IMR-90 (cell line): ENCODE measurements at regions not wholly inside any gene's neighbourhood (a gene's known extent, or its start where the extent isn't known, plus 50 kb on each side); places are given as distances from the start of the nearest gene placed in this dataset.

Experiments
- ATAC-seq: fragments of 200-7000 bp; cut with Tn5 transposase; 2 replicates; pipeline ENCODE4 v1.9.1; 2020; ENCODE audit warnings: low read depth, mild to moderate bottlenecking, moderate library complexity
- BruUV-seq: library from RNA; stranded (reverse); fragments of 400-500 nt; replicated peaks from 2 replicates; lab custom pipeline; 2021; lab: Mats Ljungman, UMichigan
- CTCF ChIA-PET: fragments of 300-600 bp; formaldehyde crosslinking; extraction: SDS; loops from one replicate; lab custom pipeline; 2021; ENCODE audit warnings: antibody characterized with exemption; lab: Yijun Ruan, JAX
- POLR2A ChIA-PET: fragments of 300-600 bp; sonication (Branson Sonifier 250); formaldehyde crosslinking; loops from one replicate; lab custom pipeline; 2022; ENCODE audit warnings: antibody characterized with exemption; ENCODE audit not compliant: unreplicated experiment; lab: Charles Lee
- DNase-seq: peaks from one replicate; pipeline ENCODE4 v3.0.0; 2013
- H2AFZ ChIP-seq: replicated peaks from 2 replicates; pipeline ENCODE3; 2013; ENCODE audit warnings: low read length, mild to moderate bottlenecking; ENCODE audit not compliant: poor library complexity
- H2AK5ac ChIP-seq: 2 replicates; pipeline ENCODE4 v1.6.1; 2013; ENCODE audit warnings: low read depth, low read length, inconsistent platforms
- H2AK9ac ChIP-seq: replicated peaks from 2 replicates; pipeline ENCODE3; 2013; ENCODE audit warnings: mild to moderate bottlenecking, low read depth, low read length, moderate library complexity; ENCODE audit not compliant: poor library complexity
- H2BK120ac ChIP-seq: 2 replicates; pipeline ENCODE4 v1.6.1; 2013; ENCODE audit warnings: low read depth, low read length, inconsistent platforms
- H2BK15ac ChIP-seq: 3 replicates; pipeline ENCODE4 v1.6.1; 2013; ENCODE audit warnings: low read depth, low read length, inconsistent platforms
- H2BK20ac ChIP-seq: 2 replicates; pipeline ENCODE4 v1.6.1; 2013; ENCODE audit warnings: low read depth, mild to moderate bottlenecking, inconsistent platforms, low read length, moderate library complexity
- H2BK5ac ChIP-seq: 2 replicates; pipeline ENCODE4 v1.6.1; 2013; ENCODE audit warnings: mild to moderate bottlenecking, low read depth, low read length, inconsistent platforms; ENCODE audit not compliant: poor library complexity, severe bottlenecking
- H3K14ac ChIP-seq: replicated peaks from 2 replicates; pipeline ENCODE4 v1.6.1; 2013; ENCODE audit warnings: low read depth, low read length, inconsistent platforms
- H3K18ac ChIP-seq: 2 replicates; pipeline ENCODE4 v1.6.1; 2013; ENCODE audit warnings: low read depth, low read length, control low read depth
- H3K23ac ChIP-seq: 2 replicates; pipeline ENCODE4 v1.6.1; 2013; ENCODE audit warnings: low read depth, low read length, inconsistent platforms
- H3K27ac ChIP-seq: 2 replicates; pipeline ENCODE4 v1.5.1; 2013; ENCODE audit warnings: mild to moderate bottlenecking, control low read depth, low read length; ENCODE audit not compliant: insufficient read depth
- H3K27me3 ChIP-seq: 2 replicates; pipeline ENCODE4 v1.6.1; 2013; ENCODE audit warnings: low read length; ENCODE audit not compliant: control insufficient read depth, insufficient read depth
- H3K36me3 ChIP-seq: 2 replicates; pipeline ENCODE4 v1.6.1; 2013; ENCODE audit warnings: low read length, mixed read lengths; ENCODE audit not compliant: control insufficient read depth, insufficient read depth
- H3K4ac ChIP-seq: 2 replicates; pipeline ENCODE4 v1.6.1; 2013; ENCODE audit warnings: low read depth, low read length, inconsistent platforms
- H3K4me1 ChIP-seq: 2 replicates; pipeline ENCODE4 v1.6.1; 2013; ENCODE audit warnings: low read length, mixed read lengths; ENCODE audit not compliant: control insufficient read depth, insufficient read depth
- H3K4me2 ChIP-seq: 2 replicates; pipeline ENCODE4 v1.6.1; 2013; ENCODE audit warnings: low read depth, mild to moderate bottlenecking, control low read depth, low read length, moderate library complexity
- H3K4me3 ChIP-seq: 2 replicates; pipeline ENCODE4 v1.5.1; 2013; ENCODE audit warnings: low read depth, mild to moderate bottlenecking, control low read depth, low read length, moderate library complexity; ENCODE audit not compliant: insufficient read depth
- H3K56ac ChIP-seq: 2 replicates; pipeline ENCODE4 v1.6.1; 2013; ENCODE audit warnings: low read length, inconsistent platforms; ENCODE audit not compliant: insufficient read depth; ENCODE audit errors: extremely low read depth
- H3K79me1 ChIP-seq, 2 experiments: 2 replicates each; pipeline ENCODE4 v1.6.1; 2013; ENCODE audit warnings: low read length in 2 of 2, inconsistent platforms in 1 of 2, low read depth in 1 of 2
- H3K9ac ChIP-seq: 2 replicates; pipeline ENCODE4 v1.6.1; 2013; ENCODE audit warnings: low read depth, low read length, control low read depth
- H3K9me1 ChIP-seq: 2 replicates; pipeline ENCODE4 v1.6.1; 2013; ENCODE audit warnings: low read length, inconsistent platforms; ENCODE audit not compliant: insufficient read depth
- H3K9me3 ChIP-seq: 2 replicates; pipeline ENCODE4 v1.6.1; 2013; ENCODE audit warnings: low read length; ENCODE audit not compliant: control insufficient read depth, insufficient read depth
- H4K20me1 ChIP-seq: 2 replicates; pipeline ENCODE4 v1.6.1; 2013; ENCODE audit warnings: low read length, inconsistent platforms; ENCODE audit not compliant: insufficient read depth
- H4K5ac ChIP-seq: 2 replicates; pipeline ENCODE4 v1.6.1; 2013; ENCODE audit warnings: mild to moderate bottlenecking, low read depth, low read length, control low read depth
- H4K8ac ChIP-seq, 2 experiments: 2 replicates each; pipeline ENCODE4 v1.6.1; 2013; ENCODE audit warnings: low read depth in 2 of 2, low read length in 2 of 2, control low read depth in 1 of 2, inconsistent platforms in 1 of 2
- H4K91ac ChIP-seq: 2 replicates; pipeline ENCODE4 v1.6.1; 2013; ENCODE audit warnings: low read depth, low read length, inconsistent platforms; ENCODE audit not compliant: insufficient read depth
- BHLHE40 ChIP-seq: fragments of 150-350 bp; IDR thresholded peaks from 2 replicates; pipeline ENCODE4 v1.6.1; 2016; ENCODE audit warnings: mild to moderate bottlenecking, low read depth, low read length
- dilution Hi-C: fragments of 300-500 bp; cut with HindIII; formaldehyde crosslinking; loops from one replicate; pipeline ENCODE4 v1.14.3; 2018; ENCODE audit warnings: low sequenced_read_pairs; ENCODE audit not compliant: unreplicated experiment
- in situ Hi-C: fragments of 300-500 bp; cut with MboI; formaldehyde crosslinking; loops from 3 replicates; pipeline ENCODE4 v1.14.3; 2019; ENCODE audit warnings: low sequenced_read_pairs, inconsistent platforms, mixed read lengths
- intact Hi-C: fragments of 100-400 bp; cut with micrococcal nuclease; formaldehyde crosslinking; loops from 2 replicates; pipeline ENCODE4 v1.10.0; 2022

DNA sequence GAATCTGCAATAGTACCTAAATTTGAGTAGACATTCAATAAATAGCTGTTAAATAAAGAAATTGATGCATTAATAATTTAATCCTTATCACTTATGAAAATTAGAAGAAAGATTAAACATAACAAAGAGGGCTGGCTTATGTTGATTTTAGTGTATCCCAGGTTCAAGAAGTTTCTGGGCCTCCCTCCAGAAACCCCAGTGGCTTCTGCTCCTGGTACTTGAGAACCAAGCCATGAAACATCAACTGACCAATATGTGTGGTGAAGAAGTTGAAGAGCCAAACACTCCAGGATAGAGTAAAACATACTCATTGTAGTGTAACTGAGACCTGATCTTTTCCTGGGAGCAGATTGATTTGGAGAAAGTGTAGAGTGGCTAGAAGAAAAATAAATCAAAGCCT, 1465.7 kb upstream of the PIK3C3 start:
- Histone ChIP-seq H3K4me2 (no peak overlapping the region), H3K4ac (no peak overlapping the region), H2BK20ac (no peak overlapping the region), H4K20me1 (no peaks in the 10 kb centered on the region), H4K8ac (no peak overlapping the region), H4K5ac (no peak overlapping the region), H3K27me3 (no peaks in the 10 kb centered on the region), H3K9me1 (no peaks in the 10 kb centered on the region), H2AK9ac (no peak overlapping the region), H3K27ac (no peak overlapping the region), H2BK120ac (no peak overlapping the region), H3K9ac (no peak overlapping the region), H2AFZ (no peak overlapping the region), H2AK5ac (no peak overlapping the region), H2BK5ac (no peak overlapping the region), H3K36me3 (no peaks in the 10 kb centered on the region), H3K56ac (no peak overlapping the region), H4K91ac (no peak overlapping the region), H3K4me1 (no peaks in the 10 kb centered on the region; the same call in 1 of the 2 replicates), H3K4me3 (no peak overlapping the region), H3K14ac (no peak overlapping the region), H3K18ac (no peak overlapping the region), H3K23ac (no peak overlapping the region), H3K79me1 (no peaks in the 10 kb centered on the region), H3K9me3 (no peaks in the 10 kb centered on the region), H2BK15ac (no peak overlapping the region)
- ChIA-PET POLR2A (no interaction called here), CTCF (no interaction called here)
- ATAC-seq: no peak
- intact Hi-C loops (no loop called here), dilution Hi-C loops (no loop called here), in situ Hi-C loops (no loop called here)
- no peak for TF ChIP-seq BHLHE40
- no TSS peak for BruUV-seq
- DNase-seq: no peak
